Esophagus muscularis mucosa (tissue), 4 donors: ENCODE measurements at regions not wholly inside any gene's neighbourhood (a gene's known extent, or its start where the extent isn't known, plus 50 kb on each side); places are given as distances from the start of the nearest gene placed in this dataset.

Source experiments
- DNase-seq: peaks from one replicate; pipeline ENCODE4 v3.0.0-alpha.2; 2017; ENCODE audit errors: extremely low spot score
- H3K27ac ChIP-seq, 4 donors: fragments of 200-600 bp; sonication (generic); replicated peaks in 1 of 4; 1 replicate in 3 of 4; 2 replicates in 1 of 4; pipeline ENCODE4 v1.5.1; 2016 to 2019; ENCODE audit warnings: mild to moderate bottlenecking in 1 of 4
- H3K27me3 ChIP-seq, 4 donors: fragments of 200-600 bp; sonication (generic); one replicate each; pipeline versions ENCODE4 v1.5.1 to v1.6.0; 2016 to 2019
- H3K36me3 ChIP-seq, 4 donors: fragments of 200-600 bp; sonication (generic); one replicate each; pipeline ENCODE4 v1.5.1; 2016 to 2019
- H3K4me1 ChIP-seq, 4 donors: fragments of 200-600 bp; sonication (generic); one replicate each; pipeline ENCODE4 v1.5.1; 2016 to 2019
- H3K4me3 ChIP-seq, 4 donors: fragments of 200-600 bp; sonication (generic); 1 replicate in 2 of 4; 2 replicates in 2 of 4; pipeline ENCODE4 v1.5.1; 2016 to 2019; ENCODE audit warnings: mild to moderate bottlenecking in 4 of 4, moderate library complexity in 1 of 4
- H3K9me3 ChIP-seq, 4 donors: fragments of 200-600 bp; sonication (generic); 1 replicate in 3 of 4; 2 replicates in 1 of 4; pipeline ENCODE4 v1.5.1; 2016 to 2019
- CTCF ChIP-seq, 3 experiments: fragments of 200-600 bp in 2 of 3; fragments of 450-650 bp in 1 of 3; sonication (generic) in 2 of 3; IDR thresholded peaks; one replicate each; pipeline ENCODE4 v1.5.1; 2017 to 2019; ENCODE audit warnings: antibody characterized with exemption in 3 of 3, mild to moderate bottlenecking in 2 of 3, moderate library complexity in 1 of 3
- EP300 ChIP-seq: sonication (generic); formaldehyde crosslinking; IDR thresholded peaks from one replicate; pipeline ENCODE4 v1.6.1; 2017; ENCODE audit warnings: antibody characterized with exemption
- POLR2A ChIP-seq: fragments of 450-650 bp; IDR thresholded peaks from one replicate; pipeline ENCODE4 v1.6.1; 2017; ENCODE audit warnings: antibody characterized with exemption, moderate library complexity, mild to moderate bottlenecking, low read depth
- POLR2AphosphoS5 ChIP-seq, 2 donors: sonication (generic); formaldehyde crosslinking; IDR thresholded peaks; one replicate each; pipeline ENCODE4 v1.6.1; 2017; ENCODE audit warnings: antibody characterized with exemption in 2 of 2
- WGBS: methylation state at CpG from one replicate; pipeline ENCODE4 v1.1.5; 2018; 5-methylcytosine and 5-hydroxymethylcytosine counted together
- intact Hi-C: fragments of 100-400 bp; cut with DNase I; formaldehyde crosslinking; loops from one replicate; pipeline ENCODE4 v1.15.1; 2023

DNA sequence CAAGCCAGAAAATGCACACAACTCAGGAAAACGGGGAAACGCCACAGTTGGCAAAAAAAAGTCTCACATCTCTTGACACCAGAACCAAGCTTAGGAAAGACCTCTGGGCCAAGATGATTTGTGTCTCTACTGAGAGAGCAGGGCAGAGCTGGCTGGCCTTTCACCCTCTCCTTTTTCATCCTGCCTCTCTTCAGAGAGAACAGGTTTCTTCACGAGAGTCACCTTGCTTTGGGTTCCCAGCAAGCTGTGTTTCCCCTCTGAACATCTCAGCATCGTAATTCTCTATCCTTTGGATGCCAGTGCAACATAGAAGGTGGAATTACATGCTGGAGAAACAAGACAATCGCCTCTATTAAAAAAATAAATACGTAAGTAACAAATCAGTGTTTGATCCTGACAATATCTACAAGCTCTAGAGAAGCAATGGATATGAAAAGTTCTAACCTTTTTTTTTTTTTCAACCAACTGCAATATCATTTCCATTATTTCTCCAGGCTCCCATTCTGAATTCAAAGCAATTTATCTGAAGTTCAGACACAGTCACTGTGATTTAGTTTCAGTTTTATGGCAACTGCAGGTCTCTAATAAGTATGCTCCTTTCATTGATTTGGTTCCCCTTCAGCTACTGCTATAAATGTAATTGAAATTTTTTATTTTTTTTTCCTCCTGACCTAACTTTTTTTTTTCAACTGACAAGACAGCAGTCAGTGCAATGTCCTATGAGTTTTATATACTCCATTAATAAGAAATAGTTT is 708.6 kb downstream of the DTWD2 start:
- 86% methylated on average over 6 of the region's 6 CpGs for WGBS
- no peak for TF ChIP-seq EP300
- TF ChIP-seq POLR2AphosphoS5 (IDR thresholded peaks at IDR 0.05), result no peak
- no peak for TF ChIP-seq POLR2A
- TF ChIP-seq CTCF (IDR thresholded peaks at IDR 0.05), result no peak

DNA sequence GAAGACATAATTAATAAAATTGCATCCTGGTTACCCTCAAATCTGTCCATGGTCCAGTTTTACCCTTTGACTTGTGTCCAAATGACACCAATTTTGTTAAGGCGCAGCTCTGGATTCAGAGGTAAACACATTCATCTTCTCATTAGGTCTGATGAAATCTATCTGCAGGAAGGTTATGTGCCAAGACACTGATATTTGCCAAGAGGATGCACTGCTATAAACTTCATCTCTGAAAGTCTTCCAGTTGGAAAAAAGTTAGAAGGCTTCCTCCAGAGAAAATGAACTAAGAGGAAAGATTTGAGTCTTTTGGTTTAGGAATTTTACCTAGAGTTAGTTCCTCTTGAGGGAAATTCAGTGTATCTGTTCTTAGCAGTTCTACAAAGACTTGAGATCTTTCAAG is 717.8 kb downstream of the DTWD2 start:
- no peaks in the 10 kb centered on the region for H3K27me3 ChIP-seq
- peaks cover 0 to 16% (median 9%) of the 10 kb centered on the region in 4 donors for H3K4me1 ChIP-seq
- DNase-seq, result no peak
- WGBS, result 50% methylated on average over 1 of the region's 1 CpG
- no peaks in the 10 kb centered on the region for H3K9me3 ChIP-seq
- intact Hi-C loops, result no loop called here
- H3K27ac ChIP-seq, result no peak overlapping the region
- no peak overlapping the region for H3K4me3 ChIP-seq
- no peaks in the 10 kb centered on the region for H3K36me3 ChIP-seq
- TF ChIP-seq POLR2AphosphoS5 (IDR thresholded peaks at IDR 0.05) (no peak), POLR2A (no peak), CTCF (IDR thresholded peaks at IDR 0.05) (no peak), EP300 (no peak)

More for the DNA sequence above, 708.6 kb downstream of the DTWD2 start:
- no peaks in the 10 kb centered on the region for H3K9me3 ChIP-seq
- no peaks in the 10 kb centered on the region for H3K27me3 ChIP-seq
- no peak for DNase-seq
- intact Hi-C loops, result no loop called here
- H3K4me1 ChIP-seq, result peaks cover 0 to 4% (median 0%) of the 10 kb centered on the region in 4 donors
- H3K4me3 ChIP-seq, result no peak overlapping the region
- no peak overlapping the region for H3K27ac ChIP-seq
- no peaks in the 10 kb centered on the region for H3K36me3 ChIP-seq

DNA sequence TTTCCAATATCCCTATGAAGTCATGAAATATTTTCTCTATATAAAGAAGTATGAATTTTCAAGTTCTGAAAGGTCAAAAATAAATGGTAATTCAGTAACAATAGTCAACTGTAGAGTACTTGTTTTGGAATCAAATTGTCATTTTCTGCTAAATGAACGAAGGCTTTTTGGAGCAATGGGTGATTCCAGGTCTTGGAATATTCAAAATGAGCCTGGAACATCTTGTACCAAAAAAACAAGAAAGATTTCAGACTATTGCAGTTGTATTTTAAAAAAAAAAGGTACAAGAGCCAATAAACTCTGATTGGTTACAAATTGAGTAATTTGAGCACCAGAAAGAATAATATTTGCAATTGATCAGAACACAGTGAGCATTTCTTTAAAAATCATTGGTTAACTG is 730.1 kb downstream of the DTWD2 start:
- Histone ChIP-seq H3K9me3 (no peaks in the 10 kb centered on the region), H3K36me3 (no peaks in the 10 kb centered on the region), H3K27me3 (no peaks in the 10 kb centered on the region), H3K4me1 (no peaks in the 10 kb centered on the region), H3K4me3 (no peak overlapping the region), H3K27ac (no peak overlapping the region)
- 80% methylated on average over 1 of the region's 1 CpG for WGBS
- intact Hi-C loops, result no loop called here
- no peak for DNase-seq
- TF ChIP-seq POLR2AphosphoS5 (IDR thresholded peaks at IDR 0.05), result no peak
- TF ChIP-seq POLR2A, result no peak
- TF ChIP-seq EP300, result no peak
- TF ChIP-seq CTCF (IDR thresholded peaks at IDR 0.05), result no peak

GRCh38 chr5:118257066-118257465 is 731.3 kb downstream of the DTWD2 start:
- Histone ChIP-seq H3K4me3 (no peak overlapping the region), H3K27me3 (no peaks in the 10 kb centered on the region), H3K9me3 (peaks cover 0 to under 1% (median 0%) of the 10 kb centered on the region in 4 donors), H3K4me1 (no peaks in the 10 kb centered on the region), H3K27ac (no peak overlapping the region), H3K36me3 (no peaks in the 10 kb centered on the region)
- intact Hi-C loops, result no loop called here
- DNase-seq, result no peak
- no peak for TF ChIP-seq EP300
- no peak for TF ChIP-seq POLR2AphosphoS5 (IDR thresholded peaks at IDR 0.05)
- no peak for TF ChIP-seq POLR2A
- TF ChIP-seq CTCF (IDR thresholded peaks at IDR 0.05), result no peak
